GM23338 (cell line): ENCODE measurements at regions not wholly inside any gene's neighbourhood (a gene's known extent, or its start where the extent isn't known, plus 50 kb on each side); places are given as distances from the start of the nearest gene placed in this dataset.

Source experiments
- ATAC-seq: fragments of 200-7000 bp; cut with Tn5 transposase; 3 replicates; pipeline ENCODE4 v1.9.1; 2020
- DNase-seq: peaks from one replicate; pipeline ENCODE4 v3.0.0-alpha.2; 2015; ENCODE audit warnings: low spot score
- H2AFZ ChIP-seq: fragments of 200-600 bp; sonication (generic); 2 replicates; pipeline ENCODE4 v1.8.0; 2016; ENCODE audit warnings: antibody characterized with exemption, mild to moderate bottlenecking, moderate library complexity
- H3F3A ChIP-seq: fragments of 200-600 bp; sonication (generic); replicated peaks from 2 replicates; pipeline ENCODE4 v1.8.0; 2017; ENCODE audit warnings: antibody characterized with exemption, mixed run types, low read depth
- H3K27ac ChIP-seq: fragments of 200-600 bp; sonication (generic); 2 replicates; pipeline ENCODE4 v1.6.1; 2016; ENCODE audit warnings: low read depth
- H3K27me3 ChIP-seq: fragments of 200-600 bp; sonication (generic); 2 replicates; pipeline ENCODE4 v1.8.0; 2016; ENCODE audit warnings: mild to moderate bottlenecking, mixed run types, moderate library complexity; ENCODE audit not compliant: insufficient read depth
- H3K36me3 ChIP-seq: fragments of 200-600 bp; sonication (generic); 2 replicates; pipeline ENCODE4 v1.8.0; 2016; ENCODE audit warnings: mild to moderate bottlenecking; ENCODE audit not compliant: insufficient read depth
- H3K4me1 ChIP-seq: fragments of 200-600 bp; sonication (generic); 2 replicates; pipeline ENCODE4 v1.8.0; 2016; ENCODE audit warnings: mild to moderate bottlenecking, moderate library complexity; ENCODE audit not compliant: insufficient read depth
- H3K4me2 ChIP-seq: fragments of 200-600 bp; sonication (generic); 2 replicates; pipeline ENCODE4 v1.7.1; 2017; ENCODE audit warnings: mixed run types
- H3K4me3 ChIP-seq: fragments of 200-600 bp; sonication (generic); 2 replicates; pipeline ENCODE4 v1.6.1; 2016; ENCODE audit warnings: mixed run types
- H3K79me2 ChIP-seq: fragments of 200-600 bp; sonication (generic); replicated peaks from 2 replicates; pipeline ENCODE4 v1.8.0; 2017; ENCODE audit warnings: mild to moderate bottlenecking; ENCODE audit not compliant: insufficient read depth
- H3K9me2 ChIP-seq: fragments of 200-600 bp; sonication (generic); 2 replicates; pipeline ENCODE4 v1.8.0; 2017; ENCODE audit not compliant: insufficient read depth
- H4K20me1 ChIP-seq: fragments of 200-600 bp; sonication (generic); replicated peaks from 2 replicates; pipeline ENCODE4 v1.8.0; 2017; ENCODE audit warnings: mild to moderate bottlenecking; ENCODE audit not compliant: insufficient read depth
- H3K27ac Mint-ChIP-seq: 2 replicates; pipeline ENCODE4 v1.8.0; 2020; ENCODE audit warnings: inconsistent platforms, mild to moderate bottlenecking, moderate library complexity, mixed read lengths
- H3K27me3 Mint-ChIP-seq: 3 replicates; pipeline ENCODE4 v1.8.0; 2022; ENCODE audit warnings: low read depth, mild to moderate bottlenecking, moderate library complexity, mixed read lengths, inconsistent platforms; ENCODE audit not compliant: insufficient read depth, poor library complexity
- H3K36me3 Mint-ChIP-seq: 3 replicates; pipeline ENCODE4 v1.8.0; 2021; ENCODE audit warnings: low read depth, mild to moderate bottlenecking, inconsistent platforms, moderate library complexity, mixed read lengths
- H3K4me1 Mint-ChIP-seq: 3 replicates; pipeline ENCODE4 v1.8.0; 2020; ENCODE audit warnings: mild to moderate bottlenecking, inconsistent platforms, mixed read lengths
- H3K4me3 Mint-ChIP-seq: 3 replicates; pipeline ENCODE4 v1.8.0; 2021; ENCODE audit warnings: moderate library complexity, mild to moderate bottlenecking, inconsistent platforms, mixed read lengths
- H3K9me3 Mint-ChIP-seq: 3 replicates; pipeline ENCODE4 v1.8.0; 2020; ENCODE audit warnings: moderate library complexity, mild to moderate bottlenecking, inconsistent platforms, mixed read lengths
- CREB1 ChIP-seq: fragments of 250-450 bp; sonication (Bioruptor Pico); IDR thresholded peaks from 2 replicates; pipeline ENCODE4 v1.5.0; 2020; ENCODE audit warnings: low read depth, mild to moderate bottlenecking, moderate library complexity
- EZH2 ChIP-seq: fragments of 200-600 bp; sonication (generic); IDR thresholded peaks from one replicate; pipeline ENCODE4 v1.8.0; 2017; ENCODE audit warnings: antibody characterized with exemption, mild to moderate bottlenecking, low read depth; ENCODE audit not compliant: unreplicated experiment
- EZH2phosphoT487 ChIP-seq: fragments of 200-600 bp; sonication (generic); IDR thresholded peaks from one replicate; pipeline ENCODE4 v1.8.1; 2018; ENCODE audit warnings: antibody characterized with exemption; ENCODE audit not compliant: unreplicated experiment
- POLR2AphosphoS5 ChIP-seq: IDR thresholded peaks from 2 replicates; pipeline ENCODE4 v1.6.1; 2016; ENCODE audit warnings: antibody characterized with exemption, low read depth
- STAT1 ChIP-seq: IDR thresholded peaks from one replicate; pipeline ENCODE4 v1.6.1; 2016; ENCODE audit warnings: antibody characterized with exemption; ENCODE audit not compliant: unreplicated experiment
- ZNF114 ChIP-seq: fragments of 250-450 bp; sonication (Bioruptor Pico); IDR thresholded peaks from 2 replicates; pipeline ENCODE4 v1.5.0; 2020; ENCODE audit warnings: mild to moderate bottlenecking, moderate library complexity
- ZNF331 ChIP-seq: fragments of 250-450 bp; sonication (Bioruptor Pico); IDR thresholded peaks from 2 replicates; pipeline ENCODE4 v1.5.0; 2020; ENCODE audit warnings: low read depth, mild to moderate bottlenecking, moderate library complexity
- TF ChIP-seq, protein P1 (sequence below): IDR thresholded peaks from one replicate; pipeline ENCODE4 v1.6.1; 2018; ENCODE audit warnings: antibody characterized with exemption; ENCODE audit not compliant: unreplicated experiment
- TF ChIP-seq, protein P2 (sequence below): IDR thresholded peaks from 2 replicates; pipeline ENCODE4 v1.6.1; 2016; ENCODE audit warnings: antibody characterized with exemption
- TF ChIP-seq, protein P3 (sequence below), 2 experiments: fragments of 200-600 bp in 1 of 2; sonication (generic) in 1 of 2; conservative IDR thresholded peaks; 2 replicates each; pipeline versions ENCODE4 v1.5.1 to v1.6.1; 2016 to 2017; ENCODE audit warnings: antibody characterized with exemption in 2 of 2, low read depth in 2 of 2, mild to moderate bottlenecking in 2 of 2, moderate library complexity in 1 of 2

DNA sequence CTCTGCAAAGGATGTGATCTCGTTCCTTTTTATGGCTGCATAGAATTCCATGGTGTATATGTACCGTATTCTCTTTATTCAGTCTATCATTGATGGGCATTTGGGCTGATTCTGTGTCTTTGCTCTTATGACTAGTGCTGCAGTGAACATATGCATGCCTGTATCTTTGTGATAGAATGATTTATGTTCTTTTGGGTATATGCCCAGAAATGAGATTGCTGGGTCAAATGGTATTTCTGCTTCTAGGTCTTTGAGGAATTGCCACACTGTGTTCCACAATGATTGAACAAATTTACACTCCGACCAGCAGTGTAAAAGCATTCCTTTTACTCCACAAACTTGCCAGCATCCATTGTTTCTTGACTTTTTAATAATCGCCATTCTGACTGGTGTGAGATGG is 60.2 kb upstream of the ADORA2B start:
- Histone ChIP-seq H3K4me3 (no peak overlapping the region), H3K36me3 (no peaks in the 10 kb centered on the region), H3K27me3 (no peaks in the 10 kb centered on the region), H4K20me1 (no peaks in the 10 kb centered on the region), H3K79me2 (no peaks in the 10 kb centered on the region), H3K4me2 (no peak overlapping the region), H2AFZ (no peak overlapping the region), H3K4me1 (no peaks in the 10 kb centered on the region), H3K27ac (no peak overlapping the region), H3K9me2 (0 out of 2 replicates have a peak, but pooled peaks cover 5% of the 10 kb centered on the region), H3F3A (no peaks in the 10 kb centered on the region)
- no peaks in the 10 kb centered on the region for H3K27me3 Mint-ChIP-seq
- H3K4me1 Mint-ChIP-seq = peaks cover 5% of the 10 kb centered on the region; the same call in 2 of the 3 replicates
- no peak overlapping the region for H3K4me3 Mint-ChIP-seq
- ATAC-seq (no peak), DNase-seq (no peak)
- no peaks in the 10 kb centered on the region; the same call in 2 of the 3 replicates for H3K9me3 Mint-ChIP-seq
- no peaks in the 10 kb centered on the region for H3K36me3 Mint-ChIP-seq
- H3K27ac Mint-ChIP-seq = no peak overlapping the region
- no peak for TF ChIP-seq EZH2
- TF ChIP-seq ZNF114 (CRISPR knock-in tag) = no peak
- TF ChIP-seq, protein P1, sequence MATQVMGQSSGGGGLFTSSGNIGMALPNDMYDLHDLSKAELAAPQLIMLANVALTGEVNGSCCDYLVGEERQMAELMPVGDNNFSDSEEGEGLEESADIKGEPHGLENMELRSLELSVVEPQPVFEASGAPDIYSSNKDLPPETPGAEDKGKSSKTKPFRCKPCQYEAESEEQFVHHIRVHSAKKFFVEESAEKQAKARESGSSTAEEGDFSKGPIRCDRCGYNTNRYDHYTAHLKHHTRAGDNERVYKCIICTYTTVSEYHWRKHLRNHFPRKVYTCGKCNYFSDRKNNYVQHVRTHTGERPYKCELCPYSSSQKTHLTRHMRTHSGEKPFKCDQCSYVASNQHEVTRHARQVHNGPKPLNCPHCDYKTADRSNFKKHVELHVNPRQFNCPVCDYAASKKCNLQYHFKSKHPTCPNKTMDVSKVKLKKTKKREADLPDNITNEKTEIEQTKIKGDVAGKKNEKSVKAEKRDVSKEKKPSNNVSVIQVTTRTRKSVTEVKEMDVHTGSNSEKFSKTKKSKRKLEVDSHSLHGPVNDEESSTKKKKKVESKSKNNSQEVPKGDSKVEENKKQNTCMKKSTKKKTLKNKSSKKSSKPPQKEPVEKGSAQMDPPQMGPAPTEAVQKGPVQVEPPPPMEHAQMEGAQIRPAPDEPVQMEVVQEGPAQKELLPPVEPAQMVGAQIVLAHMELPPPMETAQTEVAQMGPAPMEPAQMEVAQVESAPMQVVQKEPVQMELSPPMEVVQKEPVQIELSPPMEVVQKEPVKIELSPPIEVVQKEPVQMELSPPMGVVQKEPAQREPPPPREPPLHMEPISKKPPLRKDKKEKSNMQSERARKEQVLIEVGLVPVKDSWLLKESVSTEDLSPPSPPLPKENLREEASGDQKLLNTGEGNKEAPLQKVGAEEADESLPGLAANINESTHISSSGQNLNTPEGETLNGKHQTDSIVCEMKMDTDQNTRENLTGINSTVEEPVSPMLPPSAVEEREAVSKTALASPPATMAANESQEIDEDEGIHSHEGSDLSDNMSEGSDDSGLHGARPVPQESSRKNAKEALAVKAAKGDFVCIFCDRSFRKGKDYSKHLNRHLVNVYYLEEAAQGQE = no peak
- TF ChIP-seq, protein P2, sequence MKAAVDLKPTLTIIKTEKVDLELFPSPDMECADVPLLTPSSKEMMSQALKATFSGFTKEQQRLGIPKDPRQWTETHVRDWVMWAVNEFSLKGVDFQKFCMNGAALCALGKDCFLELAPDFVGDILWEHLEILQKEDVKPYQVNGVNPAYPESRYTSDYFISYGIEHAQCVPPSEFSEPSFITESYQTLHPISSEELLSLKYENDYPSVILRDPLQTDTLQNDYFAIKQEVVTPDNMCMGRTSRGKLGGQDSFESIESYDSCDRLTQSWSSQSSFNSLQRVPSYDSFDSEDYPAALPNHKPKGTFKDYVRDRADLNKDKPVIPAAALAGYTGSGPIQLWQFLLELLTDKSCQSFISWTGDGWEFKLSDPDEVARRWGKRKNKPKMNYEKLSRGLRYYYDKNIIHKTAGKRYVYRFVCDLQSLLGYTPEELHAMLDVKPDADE = no peak
- TF ChIP-seq, protein P3, sequence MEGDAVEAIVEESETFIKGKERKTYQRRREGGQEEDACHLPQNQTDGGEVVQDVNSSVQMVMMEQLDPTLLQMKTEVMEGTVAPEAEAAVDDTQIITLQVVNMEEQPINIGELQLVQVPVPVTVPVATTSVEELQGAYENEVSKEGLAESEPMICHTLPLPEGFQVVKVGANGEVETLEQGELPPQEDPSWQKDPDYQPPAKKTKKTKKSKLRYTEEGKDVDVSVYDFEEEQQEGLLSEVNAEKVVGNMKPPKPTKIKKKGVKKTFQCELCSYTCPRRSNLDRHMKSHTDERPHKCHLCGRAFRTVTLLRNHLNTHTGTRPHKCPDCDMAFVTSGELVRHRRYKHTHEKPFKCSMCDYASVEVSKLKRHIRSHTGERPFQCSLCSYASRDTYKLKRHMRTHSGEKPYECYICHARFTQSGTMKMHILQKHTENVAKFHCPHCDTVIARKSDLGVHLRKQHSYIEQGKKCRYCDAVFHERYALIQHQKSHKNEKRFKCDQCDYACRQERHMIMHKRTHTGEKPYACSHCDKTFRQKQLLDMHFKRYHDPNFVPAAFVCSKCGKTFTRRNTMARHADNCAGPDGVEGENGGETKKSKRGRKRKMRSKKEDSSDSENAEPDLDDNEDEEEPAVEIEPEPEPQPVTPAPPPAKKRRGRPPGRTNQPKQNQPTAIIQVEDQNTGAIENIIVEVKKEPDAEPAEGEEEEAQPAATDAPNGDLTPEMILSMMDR (conservative IDR thresholded peaks at IDR 0.05; ENCODE audit: low read depth in 2 of 2) = no peak
- TF ChIP-seq CREB1 (CRISPR knock-in tag) = no peak
- TF ChIP-seq EZH2phosphoT487 = no peak
- TF ChIP-seq ZNF331 (CRISPR knock-in tag) = no peak

DNA sequence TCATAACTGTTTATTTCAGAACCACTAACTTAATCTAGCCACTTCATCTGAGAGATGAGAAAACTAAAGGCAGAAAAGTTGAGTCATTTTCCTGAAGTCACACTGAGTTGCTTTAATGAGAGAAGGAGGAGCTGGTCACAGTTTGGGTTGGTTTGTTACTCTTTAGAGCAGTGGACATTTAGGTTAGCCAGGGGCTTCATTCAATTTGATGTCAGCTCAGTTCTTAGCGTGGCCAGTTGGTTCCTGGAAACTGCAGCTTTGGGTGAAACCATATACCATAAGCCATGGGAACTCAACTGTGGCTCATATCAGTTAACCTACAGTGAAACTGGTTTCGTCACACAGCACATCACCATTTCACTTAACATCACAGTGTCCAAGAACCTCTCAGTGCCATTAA is 59.2 kb upstream of the ADORA2B start:
- H3K79me2 ChIP-seq = no peaks in the 10 kb centered on the region
- H3K4me2 ChIP-seq = no peak overlapping the region
- no peaks in the 10 kb centered on the region for H3K27me3 ChIP-seq
- Mint-ChIP-seq H3K4me1 (peaks cover 5% of the 10 kb centered on the region; the same call in 2 of the 3 replicates), H3K27ac (no peak overlapping the region), H3K36me3 (no peaks in the 10 kb centered on the region), H3K9me3 (no peaks in the 10 kb centered on the region; the same call in 2 of the 3 replicates), H3K27me3 (no peaks in the 10 kb centered on the region), H3K4me3 (no peak overlapping the region)
- no peaks in the 10 kb centered on the region for H4K20me1 ChIP-seq
- H3K4me3 ChIP-seq = no peak overlapping the region
- H3F3A ChIP-seq = no peaks in the 10 kb centered on the region
- H3K9me2 ChIP-seq = 0 out of 2 replicates have a peak, but pooled peaks cover 5% of the 10 kb centered on the region
- H2AFZ ChIP-seq = no peak overlapping the region
- H3K27ac ChIP-seq = no peak overlapping the region
- ATAC-seq (no peak), DNase-seq (no peak)
- no peaks in the 10 kb centered on the region for H3K36me3 ChIP-seq
- H3K4me1 ChIP-seq = no peaks in the 10 kb centered on the region
- TF ChIP-seq STAT1 (no peak), EZH2phosphoT487 (no peak), CREB1 (CRISPR knock-in tag) (no peak), POLR2AphosphoS5 (no peak), EZH2 (no peak)
- TF ChIP-seq, protein P2 = no peak
- TF ChIP-seq, protein P1 = no peak
